ENCODE measurements at regions not wholly inside any gene's neighbourhood (a gene's known extent, or its start where the extent isn't known, plus 50 kb on each side); places are given as distances from the start of the nearest gene placed in this dataset.
"Not testable (repeated sequence)": the region's sequence is repeated elsewhere in the genome, so short reads cannot be mapped to it uniquely, and the experiment has no call there.

DNA sequence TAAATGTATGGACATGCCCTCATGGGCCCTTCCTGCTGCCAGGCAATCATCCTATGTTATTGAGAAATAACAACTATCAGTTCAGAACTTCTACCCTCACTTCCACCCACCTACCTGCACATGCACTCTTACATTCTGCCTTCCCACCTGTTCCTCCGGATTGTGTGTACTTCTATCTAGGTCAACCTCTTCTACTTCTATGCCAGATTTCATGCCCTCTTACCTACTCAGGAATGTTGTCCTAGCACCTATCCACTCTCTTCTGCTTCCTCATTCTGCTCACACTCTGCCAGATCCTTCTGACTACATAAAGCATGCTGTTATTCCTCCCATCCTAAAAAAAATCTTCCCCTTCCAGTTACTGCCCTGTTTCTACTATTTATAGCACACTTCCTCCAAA, 333.5 kb downstream of the IRS1 start:
- Histone ChIP-seq H3K27ac (replicated peaks) (no peak overlapping the region), H3K4me3 (replicated peaks; ENCODE audit: insufficient read depth, low read length) (no peak overlapping the region), H3K27me3 (ENCODE audit: insufficient read depth, poor library complexity, severe bottlenecking) (no peaks in the 10 kb centered on the region)
- no peak for DNase-seq (ENCODE audit: low read depth in 1 of 2, low spot score in 1 of 2)
- TF ChIP-seq SPI1 (IDR thresholded peaks at IDR 0.05; ENCODE audit: borderline replicate concordance, low read depth) (no peak), REST (IDR thresholded peaks at IDR 0.05; ENCODE audit: insufficient replicate concordance, low read depth) (no peak), GABPA (IDR thresholded peaks at IDR 0.05; ENCODE audit: low read depth) (no peak), CTCF (IDR thresholded peaks at IDR 0.05; ENCODE audit: insufficient read depth, low read length) (no peak), POLR2AphosphoS5 (IDR thresholded peaks at IDR 0.05; ENCODE audit: low read depth) (no peak)

DNA sequence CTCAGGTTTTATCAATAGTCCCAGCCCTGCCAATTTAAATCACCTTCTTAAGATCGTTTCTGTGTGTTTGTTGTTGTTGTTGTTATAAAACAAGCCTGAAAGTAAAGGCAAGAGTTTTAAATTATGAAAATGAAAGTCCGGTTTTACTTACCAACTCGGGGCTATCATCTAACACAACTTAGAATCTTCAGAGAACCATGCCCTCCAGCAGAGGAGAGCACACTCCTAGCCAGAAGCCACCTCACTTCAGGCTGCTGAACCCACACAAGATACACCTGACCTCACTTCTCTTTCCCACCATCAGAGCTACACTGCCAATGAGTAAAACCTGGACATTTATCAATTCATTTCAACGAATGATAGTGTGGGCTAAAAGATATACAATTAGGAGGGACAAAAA, 335.2 kb downstream of the IRS1 start:
- DNase-seq (ENCODE audit: low read depth in 1 of 2, low spot score in 1 of 2) = no peak
- no peak for TF ChIP-seq POLR2AphosphoS5 (IDR thresholded peaks at IDR 0.05; ENCODE audit: low read depth)
- no peak for TF ChIP-seq REST (IDR thresholded peaks at IDR 0.05; ENCODE audit: insufficient replicate concordance, low read depth)
- Histone ChIP-seq H3K4me3 (replicated peaks; ENCODE audit: insufficient read depth, low read length) (no peak overlapping the region), H3K27ac (replicated peaks) (no peak overlapping the region), H3K27me3 (ENCODE audit: insufficient read depth, poor library complexity, severe bottlenecking) (no peaks in the 10 kb centered on the region)

- Histone ChIP-seq H3K4me3 (replicated peaks; ENCODE audit: insufficient read depth, low read length) (no peak overlapping the region), H3K27ac (replicated peaks) (no peak overlapping the region), H3K27me3 (ENCODE audit: insufficient read depth, poor library complexity, severe bottlenecking) (no peaks in the 10 kb centered on the region)
- TF ChIP-seq POLR2AphosphoS5 (IDR thresholded peaks at IDR 0.05; ENCODE audit: low read depth) (no peak), REST (IDR thresholded peaks at IDR 0.05; ENCODE audit: insufficient replicate concordance, low read depth) (no peak), CTCF (IDR thresholded peaks at IDR 0.05; ENCODE audit: insufficient read depth, low read length) (no peak), SPI1 (IDR thresholded peaks at IDR 0.05; ENCODE audit: borderline replicate concordance, low read depth) (no peak), GABPA (IDR thresholded peaks at IDR 0.05; ENCODE audit: low read depth) (no peak)
- no peak for DNase-seq (ENCODE audit: low read depth in 1 of 2, low spot score in 1 of 2)
Observed at GRCh38 chr2:226463154-226463553, 336.5 kb downstream of the IRS1 start.

- Histone ChIP-seq H3K27me3 (ENCODE audit: insufficient read depth, poor library complexity, severe bottlenecking) (no peaks in the 10 kb centered on the region), H3K27ac (replicated peaks) (no peak overlapping the region), H3K4me3 (replicated peaks; ENCODE audit: insufficient read depth, low read length) (no peak overlapping the region)
- TF ChIP-seq SPI1 (IDR thresholded peaks at IDR 0.05; ENCODE audit: borderline replicate concordance, low read depth) = no peak
- DNase-seq (ENCODE audit: low read depth in 1 of 2, low spot score in 1 of 2) = no peak
Observed at GRCh38 chr2:226461981-226462380, 337.6 kb downstream of the IRS1 start.

- not testable (repeated sequence) for H3K27ac ChIP-seq (replicated peaks); H3K27me3 ChIP-seq (ENCODE audit: insufficient read depth, poor library complexity, severe bottlenecking); DNase-seq (ENCODE audit: low read depth in 1 of 2, low spot score in 1 of 2); H3K4me3 ChIP-seq (replicated peaks; ENCODE audit: insufficient read depth, low read length)
Observed at GRCh38 chr2:226456144-226456543, 343.5 kb downstream of the IRS1 start.
